ENCODE measurements at regions not wholly inside any gene's neighbourhood (a gene's known extent, or its start where the extent isn't known, plus 50 kb on each side); places are given as distances from the start of the nearest gene placed in this dataset.

DNA sequence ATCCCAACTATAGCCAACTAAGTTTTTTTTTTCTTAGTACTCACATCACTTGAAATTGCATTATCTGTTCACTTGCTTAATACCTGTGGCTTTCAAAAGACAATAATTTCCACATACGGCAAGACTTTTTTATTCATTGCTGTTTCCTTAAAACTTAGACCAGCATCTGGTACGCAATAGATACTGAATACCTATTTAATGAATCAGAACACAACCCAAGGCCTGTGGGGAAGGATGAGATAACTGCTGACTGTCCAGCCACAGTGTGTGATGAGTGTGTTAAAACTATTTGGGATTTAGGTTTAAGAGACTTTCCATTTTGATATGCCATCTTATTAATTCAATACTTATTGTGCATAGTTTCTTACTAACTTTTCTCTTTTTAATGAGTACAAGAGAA lies 988.7 kb downstream of the NTRK3 start:
- no peaks in the 10 kb centered on the region for H4K20me1 ChIP-seq (ENCODE audit: insufficient read depth, low read length)
- H3K27me3 ChIP-seq (ENCODE audit: low read depth, low read length) = no peaks in the 10 kb centered on the region
- H3K27ac ChIP-seq (ENCODE audit: low read length) = no peak overlapping the region
- TF ChIP-seq, protein P1, sequence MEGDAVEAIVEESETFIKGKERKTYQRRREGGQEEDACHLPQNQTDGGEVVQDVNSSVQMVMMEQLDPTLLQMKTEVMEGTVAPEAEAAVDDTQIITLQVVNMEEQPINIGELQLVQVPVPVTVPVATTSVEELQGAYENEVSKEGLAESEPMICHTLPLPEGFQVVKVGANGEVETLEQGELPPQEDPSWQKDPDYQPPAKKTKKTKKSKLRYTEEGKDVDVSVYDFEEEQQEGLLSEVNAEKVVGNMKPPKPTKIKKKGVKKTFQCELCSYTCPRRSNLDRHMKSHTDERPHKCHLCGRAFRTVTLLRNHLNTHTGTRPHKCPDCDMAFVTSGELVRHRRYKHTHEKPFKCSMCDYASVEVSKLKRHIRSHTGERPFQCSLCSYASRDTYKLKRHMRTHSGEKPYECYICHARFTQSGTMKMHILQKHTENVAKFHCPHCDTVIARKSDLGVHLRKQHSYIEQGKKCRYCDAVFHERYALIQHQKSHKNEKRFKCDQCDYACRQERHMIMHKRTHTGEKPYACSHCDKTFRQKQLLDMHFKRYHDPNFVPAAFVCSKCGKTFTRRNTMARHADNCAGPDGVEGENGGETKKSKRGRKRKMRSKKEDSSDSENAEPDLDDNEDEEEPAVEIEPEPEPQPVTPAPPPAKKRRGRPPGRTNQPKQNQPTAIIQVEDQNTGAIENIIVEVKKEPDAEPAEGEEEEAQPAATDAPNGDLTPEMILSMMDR (IDR thresholded peaks at IDR 0.05; ENCODE audit: low read depth, low read length) = no peak
- no peak for TF ChIP-seq EZH2phosphoT487 (IDR thresholded peaks at IDR 0.05; ENCODE audit: low read depth)
- no peaks in the 10 kb centered on the region for H3K79me2 ChIP-seq (ENCODE audit: low read length)
- no peak overlapping the region for H3K9ac ChIP-seq (ENCODE audit: low read length)
- H3K4me2 ChIP-seq (ENCODE audit: low read length) = no peak overlapping the region
- no peaks in the 10 kb centered on the region for H3K36me3 ChIP-seq (replicated peaks; ENCODE audit: low read depth, low read length)
- H2AFZ ChIP-seq (ENCODE audit: low read depth, low read length) = no peak overlapping the region
- H3K4me1 ChIP-seq (ENCODE audit: low read length) = no peaks in the 10 kb centered on the region
- no peak overlapping the region for H3K4me3 ChIP-seq (ENCODE audit: low read length)
- H3K9me3 ChIP-seq (ENCODE audit: insufficient read depth, low read length) = no peaks in the 10 kb centered on the region

DNA sequence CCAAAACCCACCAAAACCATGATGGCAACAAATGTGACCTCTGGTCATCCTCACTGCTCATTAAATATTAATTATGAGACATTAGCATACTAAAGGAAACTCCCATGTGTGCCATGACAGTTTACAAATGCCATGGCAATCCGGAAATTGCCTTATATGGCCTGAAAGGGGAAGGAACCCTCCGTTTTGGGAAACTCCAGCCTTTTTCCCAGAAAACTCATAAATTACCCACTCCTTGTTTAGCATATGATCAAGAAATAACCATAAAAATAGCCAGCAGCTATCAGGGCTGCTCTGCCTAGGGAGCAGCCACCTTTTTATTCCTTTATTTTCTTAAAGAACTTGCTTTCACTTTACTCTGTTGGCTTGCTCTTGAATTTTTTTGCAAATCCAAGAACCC lies 992.7 kb downstream of the NTRK3 start:
- Histone ChIP-seq H3K27ac (ENCODE audit: low read length) (no peak overlapping the region), H3K4me3 (ENCODE audit: low read length) (no peak overlapping the region), H3K27me3 (ENCODE audit: low read depth, low read length) (no peaks in the 10 kb centered on the region), H3K4me2 (ENCODE audit: low read length) (no peak overlapping the region), H3K79me2 (ENCODE audit: low read length) (no peaks in the 10 kb centered on the region), H2AFZ (ENCODE audit: low read depth, low read length) (no peak overlapping the region), H3K9me3 (ENCODE audit: insufficient read depth, low read length) (no peaks in the 10 kb centered on the region), H3K9ac (ENCODE audit: low read length) (no peak overlapping the region), H3K4me1 (ENCODE audit: low read length) (no peaks in the 10 kb centered on the region), H3K36me3 (replicated peaks; ENCODE audit: low read depth, low read length) (no peaks in the 10 kb centered on the region), H4K20me1 (ENCODE audit: insufficient read depth, low read length) (no peaks in the 10 kb centered on the region)
- TF ChIP-seq, protein P1 (IDR thresholded peaks at IDR 0.05; ENCODE audit: low read depth, low read length) = no peak
- no peak for TF ChIP-seq EZH2phosphoT487 (IDR thresholded peaks at IDR 0.05; ENCODE audit: low read depth)

DNA sequence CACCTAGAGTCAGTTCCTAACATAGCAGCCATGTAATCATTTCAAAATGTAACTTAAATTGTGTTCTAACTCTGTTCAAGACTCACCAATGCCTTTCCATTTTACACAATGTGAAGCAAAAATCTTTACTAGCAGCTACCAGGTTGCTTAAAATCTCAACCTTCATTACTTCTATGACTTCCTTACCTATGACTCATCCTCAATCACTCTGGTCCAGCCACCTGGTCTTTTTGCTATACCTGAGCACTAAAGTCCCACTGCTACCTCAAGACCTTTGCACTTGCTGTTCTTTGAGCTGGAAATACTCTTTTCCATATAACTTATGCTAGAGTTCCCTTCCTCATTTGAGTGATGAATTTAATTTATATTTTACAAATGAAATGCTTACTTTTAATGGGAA lies 993.2 kb downstream of the NTRK3 start:
- H3K27me3 ChIP-seq (ENCODE audit: low read depth, low read length) = no peaks in the 10 kb centered on the region
- no peak overlapping the region for H2AFZ ChIP-seq (ENCODE audit: low read depth, low read length)
- no peak overlapping the region for H3K9ac ChIP-seq (ENCODE audit: low read length)
- no peaks in the 10 kb centered on the region for H3K36me3 ChIP-seq (replicated peaks; ENCODE audit: low read depth, low read length)
- TF ChIP-seq EZH2phosphoT487 (IDR thresholded peaks at IDR 0.05; ENCODE audit: low read depth) = no peak
- TF ChIP-seq, protein P1 (IDR thresholded peaks at IDR 0.05; ENCODE audit: low read depth, low read length) = no peak
- H3K79me2 ChIP-seq (ENCODE audit: low read length) = no peaks in the 10 kb centered on the region
- no peaks in the 10 kb centered on the region for H4K20me1 ChIP-seq (ENCODE audit: insufficient read depth, low read length)
- H3K4me2 ChIP-seq (ENCODE audit: low read length) = no peak overlapping the region
- no peaks in the 10 kb centered on the region for H3K4me1 ChIP-seq (ENCODE audit: low read length)
- H3K4me3 ChIP-seq (ENCODE audit: low read length) = no peak overlapping the region
- no peak overlapping the region for H3K27ac ChIP-seq (ENCODE audit: low read length)
- no peaks in the 10 kb centered on the region for H3K9me3 ChIP-seq (ENCODE audit: insufficient read depth, low read length)

DNA sequence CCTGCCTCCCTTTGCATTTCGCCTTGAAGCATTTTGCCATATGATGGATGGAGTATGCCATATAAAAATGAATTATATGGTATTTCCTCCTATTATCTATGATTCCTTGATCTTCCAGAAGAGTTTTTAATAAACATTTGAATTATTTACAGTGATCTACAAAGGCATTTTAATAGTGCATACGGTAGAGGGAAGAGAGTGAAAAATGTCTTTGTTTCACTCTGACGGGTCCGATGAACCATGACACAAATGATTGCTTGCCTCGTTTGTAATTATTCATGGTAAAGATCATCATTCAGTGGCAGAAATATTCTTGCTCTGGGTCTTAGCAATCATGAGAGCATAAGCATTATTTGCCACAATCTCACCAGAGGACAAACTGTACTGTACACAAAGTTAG lies 1010.9 kb downstream of the NTRK3 start:
- Histone ChIP-seq H3K9me3 (ENCODE audit: insufficient read depth, low read length) (no peaks in the 10 kb centered on the region), H3K4me1 (ENCODE audit: low read length) (no peaks in the 10 kb centered on the region), H4K20me1 (ENCODE audit: insufficient read depth, low read length) (no peaks in the 10 kb centered on the region), H3K36me3 (replicated peaks; ENCODE audit: low read depth, low read length) (no peaks in the 10 kb centered on the region), H3K4me2 (ENCODE audit: low read length) (no peak overlapping the region), H2AFZ (ENCODE audit: low read depth, low read length) (no peak overlapping the region), H3K27me3 (ENCODE audit: low read depth, low read length) (no peaks in the 10 kb centered on the region), H3K79me2 (ENCODE audit: low read length) (no peaks in the 10 kb centered on the region), H3K27ac (ENCODE audit: low read length) (no peak overlapping the region), H3K9ac (ENCODE audit: low read length) (no peak overlapping the region), H3K4me3 (ENCODE audit: low read length) (no peak overlapping the region)
- TF ChIP-seq, protein P1 (IDR thresholded peaks at IDR 0.05; ENCODE audit: low read depth, low read length) = no peak
- TF ChIP-seq EZH2phosphoT487 (IDR thresholded peaks at IDR 0.05; ENCODE audit: low read depth) = no peak
